Inferior parietal cortex (tissue), 1 donor: ENCODE measurements at regions not wholly inside any gene's neighbourhood (a gene's known extent, or its start where the extent isn't known, plus 50 kb on each side); places are given as distances from the start of the nearest gene placed in this dataset.

ENCODE experiments used
- DNase-seq: peaks from one replicate; pipeline ENCODE4 v3.0.0-alpha.2; 2016; ENCODE audit errors: extremely low spot score

- DNase-seq = no peak
These were observed 54.9 kb downstream of the KLHDC7A start for GRCh38 chr1:18535391-18536210.

- DNase-seq = no peak
These were observed 55.6 kb downstream of the KLHDC7A start for GRCh38 chr1:18536356-18536755.

GRCh38 chr1:18536915-18537314 lies 56.2 kb downstream of the KLHDC7A start:
- no peak for DNase-seq

- DNase-seq = no peak
These were observed 56.9 kb downstream of the KLHDC7A start for GRCh38 chr1:18537386-18538306.

- DNase-seq = no peak
These were observed 58.4 kb downstream of the KLHDC7A start for GRCh38 chr1:18539171-18539570.

- DNase-seq = no peak
These were observed 59.5 kb downstream of the KLHDC7A start for GRCh38 chr1:18540136-18540765.

GRCh38 chr1:18541046-18541795 lies 60.5 kb downstream of the KLHDC7A start:
- DNase-seq = no peak

GRCh38 chr1:18542351-18542750 lies 61.6 kb downstream of the KLHDC7A start:
- no peak for DNase-seq

GRCh38 chr1:18546026-18546425 lies 65.3 kb downstream of the KLHDC7A start:
- no peak for DNase-seq

- no peak for DNase-seq
These were observed 66.7 kb downstream of the KLHDC7A start for GRCh38 chr1:18547460-18547859.

- DNase-seq = no peak
These were observed 67.9 kb downstream of the KLHDC7A start for GRCh38 chr1:18548643-18549042.

GRCh38 chr1:18549106-18549505 lies 68.4 kb downstream of the KLHDC7A start:
- DNase-seq = no peak

GRCh38 chr1:18549906-18550305 lies 69.2 kb downstream of the KLHDC7A start:
- no peak for DNase-seq

GRCh38 chr1:18552631-18553030 lies 71.9 kb downstream of the KLHDC7A start:
- DNase-seq = no peak

GRCh38 chr1:18553388-18553787 lies 72.7 kb downstream of the KLHDC7A start:
- no peak for DNase-seq

- no peak for DNase-seq
These were observed 73.4 kb downstream of the KLHDC7A start for GRCh38 chr1:18554099-18554498.

- DNase-seq = no peak
These were observed 73.9 kb downstream of the KLHDC7A start for GRCh38 chr1:18554597-18554996.

GRCh38 chr1:18555036-18555435 lies 74.3 kb downstream of the KLHDC7A start:
- no peak for DNase-seq

GRCh38 chr1:18556364-18556763 lies 74.3 kb upstream of the PAX7 start:
- peak; percentile 11 for DNase-seq

- peak; percentile 32 for DNase-seq
These were observed 72.8 kb upstream of the PAX7 start for GRCh38 chr1:18557621-18558465.

GRCh38 chr1:18560692-18561091 lies 70.0 kb upstream of the PAX7 start:
- no peak for DNase-seq
